Astrocyte of the cerebellum (primary cell): ENCODE measurements at regions not wholly inside any gene's neighbourhood (a gene's known extent, or its start where the extent isn't known, plus 50 kb on each side); places are given as distances from the start of the nearest gene placed in this dataset.

ENCODE experiments used
- DNase-seq: peaks from one replicate; pipeline ENCODE4 v3.0.0-alpha.2; 2011; ENCODE audit warnings: low read depth
- H3K4me3 ChIP-seq: 2 replicates; pipeline ENCODE4 v1.5.1; 2011; ENCODE audit warnings: mild to moderate bottlenecking, low read depth, low read length, moderate library complexity
- CTCF ChIP-seq: IDR thresholded peaks from 2 replicates; pipeline ENCODE4 v1.5.1; 2012; ENCODE audit warnings: low read length, low read depth, moderate library complexity, mild to moderate bottlenecking; ENCODE audit errors: missing control alignments
- in situ Hi-C: cut with HindIII; loops from 2 replicates; pipeline ENCODE4 v1.10.0; 2017; ENCODE audit warnings: low sequenced_read_pairs

- no peak overlapping the region for H3K4me3 ChIP-seq
- no peak for DNase-seq
- no peak for TF ChIP-seq CTCF
- in situ Hi-C loops: no loop called here
These were observed 1195.7 kb downstream of the LRFN5 start for GRCh38 chr14:42802346-42802745.

- in situ Hi-C loops: no loop called here
- TF ChIP-seq CTCF: no peak
- no peak overlapping the region for H3K4me3 ChIP-seq
- no peak for DNase-seq
These were observed 1185.5 kb downstream of the LRFN5 start for GRCh38 chr14:42792166-42792565.

GRCh38 chr14:42782754-42783153 lies 1176.1 kb downstream of the LRFN5 start:
- no peak for TF ChIP-seq CTCF
- in situ Hi-C loops: no loop called here
- H3K4me3 ChIP-seq: no peak overlapping the region
- no peak for DNase-seq

- no peak overlapping the region for H3K4me3 ChIP-seq
- DNase-seq: peak; percentile 0
- in situ Hi-C loops: no loop called here
- no peak for TF ChIP-seq CTCF
These were observed 1172.3 kb downstream of the LRFN5 start for GRCh38 chr14:42778984-42779383.

GRCh38 chr14:42750771-42751170 lies 1144.1 kb downstream of the LRFN5 start:
- no peak for TF ChIP-seq CTCF
- no peak overlapping the region for H3K4me3 ChIP-seq
- in situ Hi-C loops: no loop called here

GRCh38 chr14:42742084-42742483 lies 1135.4 kb downstream of the LRFN5 start:
- in situ Hi-C loops: no loop called here
- TF ChIP-seq CTCF: no peak
- no peak overlapping the region for H3K4me3 ChIP-seq
- DNase-seq: no peak

More at GRCh38 chr14:42750771-42751170, 1144.1 kb downstream of the LRFN5 start:
- DNase-seq: no peak

- H3K4me3 ChIP-seq: no peak overlapping the region
- no peak for TF ChIP-seq CTCF
- in situ Hi-C loops: no loop called here
- no peak for DNase-seq
These were observed 1129.7 kb downstream of the LRFN5 start for GRCh38 chr14:42736408-42736807.
